ENCODE measurements at regions not wholly inside any gene's neighbourhood (a gene's known extent, or its start where the extent isn't known, plus 50 kb on each side); places are given as distances from the start of the nearest gene placed in this dataset.

- Histone ChIP-seq H3K9me3 (no peaks in the 10 kb centered on the region), H3K36me3 (no peaks in the 10 kb centered on the region), H3K27me3 (no peaks in the 10 kb centered on the region), H3K27ac (no peak overlapping the region), H3K4me1 (no peaks in the 10 kb centered on the region), H3K4me3 (no peak overlapping the region)
- intact Hi-C loops (cut with DNase I; ENCODE audit: low total_unique reads), result no loop called here
- DNase-seq, result no peak
- TF ChIP-seq CTCF (IDR thresholded peaks at IDR 0.05) (no peak), POLR2A (IDR thresholded peaks at IDR 0.05) (no peak)
Measured at GRCh38 chr14:23814527-23815256, 138.9 kb upstream of the DHRS4 start.

- Histone ChIP-seq H3K36me3 (no peaks in the 10 kb centered on the region), H3K27me3 (no peaks in the 10 kb centered on the region), H3K27ac (no peak overlapping the region), H3K4me3 (no peak overlapping the region), H3K9me3 (no peaks in the 10 kb centered on the region), H3K4me1 (no peaks in the 10 kb centered on the region)
- intact Hi-C loops (cut with DNase I; ENCODE audit: low total_unique reads), result no loop called here
- DNase-seq, result no peak
- no peak for TF ChIP-seq CTCF (IDR thresholded peaks at IDR 0.05)
- TF ChIP-seq POLR2A (IDR thresholded peaks at IDR 0.05), result no peak
Measured at GRCh38 chr14:23816371-23816770, 137.2 kb upstream of the DHRS4 start.

- Histone ChIP-seq H3K27ac (no peak overlapping the region), H3K9me3 (no peaks in the 10 kb centered on the region), H3K4me1 (no peaks in the 10 kb centered on the region), H3K4me3 (no peak overlapping the region), H3K27me3 (no peaks in the 10 kb centered on the region), H3K36me3 (no peaks in the 10 kb centered on the region)
- TF ChIP-seq CTCF (IDR thresholded peaks at IDR 0.05) (no peak), POLR2A (IDR thresholded peaks at IDR 0.05) (no peak)
- intact Hi-C loops (cut with DNase I; ENCODE audit: low total_unique reads), result no loop called here
- no peak for DNase-seq
Measured at GRCh38 chr14:23817164-23817767, 136.3 kb upstream of the DHRS4 start.

- intact Hi-C loops (cut with DNase I; ENCODE audit: low total_unique reads), result no loop called here
- no peaks in the 10 kb centered on the region for H3K4me1 ChIP-seq
- TF ChIP-seq POLR2A (IDR thresholded peaks at IDR 0.05) (no peak), CTCF (IDR thresholded peaks at IDR 0.05) (no peak)
- no peak overlapping the region for H3K4me3 ChIP-seq
- no peaks in the 10 kb centered on the region for H3K9me3 ChIP-seq
- H3K27ac ChIP-seq, result no peak overlapping the region
- no peaks in the 10 kb centered on the region for H3K36me3 ChIP-seq
- no peaks in the 10 kb centered on the region for H3K27me3 ChIP-seq
- no peak for DNase-seq
Measured at GRCh38 chr14:23827100-23827892, 126.3 kb upstream of the DHRS4 start.

DNA sequence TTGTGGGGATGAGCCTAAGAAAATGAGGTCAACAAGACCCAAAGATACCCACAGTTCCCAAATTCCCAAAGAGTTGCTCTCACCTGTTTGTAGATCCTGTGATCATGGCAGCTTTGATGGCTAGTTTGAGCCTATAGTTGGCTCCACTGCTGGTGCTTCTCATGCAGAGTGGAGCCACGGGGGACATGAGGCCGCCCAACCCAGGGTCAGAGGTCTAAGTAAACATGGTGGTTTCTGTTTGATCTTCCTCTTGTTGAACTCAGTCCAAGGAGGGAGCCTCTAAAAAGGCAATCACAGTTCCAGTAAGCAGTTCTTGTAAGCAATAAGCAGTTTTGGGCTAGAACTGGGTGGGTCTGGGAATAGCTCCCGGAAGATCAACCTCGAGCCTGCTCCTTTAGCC is 125.6 kb upstream of the DHRS4 start:
- Histone ChIP-seq H3K4me1 (no peaks in the 10 kb centered on the region), H3K4me3 (no peak overlapping the region), H3K36me3 (no peaks in the 10 kb centered on the region), H3K27ac (no peak overlapping the region), H3K9me3 (no peaks in the 10 kb centered on the region), H3K27me3 (no peaks in the 10 kb centered on the region)
- DNase-seq, result no peak
- intact Hi-C loops (cut with DNase I; ENCODE audit: low total_unique reads), result no loop called here
- TF ChIP-seq POLR2A (IDR thresholded peaks at IDR 0.05), result no peak
- TF ChIP-seq CTCF (IDR thresholded peaks at IDR 0.05), result no peak

Data from uterus (tissue), 3 donors.